PFSK-1 (cell line): ENCODE measurements at regions not wholly inside any gene's neighbourhood (a gene's known extent, or its start where the extent isn't known, plus 50 kb on each side); places are given as distances from the start of the nearest gene placed in this dataset.

Experiments
- FOXP2 ChIP-seq: optimal IDR thresholded peaks from 2 replicates; pipeline ENCODE3; 2011; ENCODE audit warnings: borderline replicate concordance, control low read depth, inconsistent platforms; ENCODE audit not compliant: insufficient read depth; ENCODE audit errors: extremely low read length, extremely low read depth
- POLR2AphosphoS5 ChIP-seq: IDR thresholded peaks from 2 replicates; pipeline ENCODE4 v1.6.1; 2012; ENCODE audit warnings: low read depth, mild to moderate bottlenecking, control low read depth, low read length, moderate library complexity
- REST ChIP-seq, 2 experiments: IDR thresholded peaks; 2 replicates each; pipeline versions ENCODE4 v1.6.1 to v1.8.0; 2011 to 2012; ENCODE audit warnings: low read depth in 2 of 2, low read length in 2 of 2, control low read depth in 1 of 2, inconsistent platforms in 1 of 2, mild to moderate bottlenecking in 1 of 2, moderate library complexity in 1 of 2; ENCODE audit not compliant: insufficient read depth in 1 of 2
- SIN3A ChIP-seq: IDR thresholded peaks from 2 replicates; pipeline ENCODE4 v1.6.1; 2012; ENCODE audit warnings: mild to moderate bottlenecking, low read length, moderate library complexity, borderline replicate concordance; ENCODE audit not compliant: insufficient read depth
- TAF1 ChIP-seq: IDR thresholded peaks from 2 replicates; pipeline ENCODE4 v1.6.1; 2012; ENCODE audit warnings: low read length, control low read depth, borderline replicate concordance; ENCODE audit not compliant: insufficient read depth

- TF ChIP-seq REST (IDR thresholded peaks at IDR 0.05; ENCODE audit: insufficient read depth in 1 of 2, low read depth in 2 of 2, low read length in 2 of 2): no peak
- no peak for TF ChIP-seq SIN3A
- TF ChIP-seq TAF1: no peak
- TF ChIP-seq POLR2AphosphoS5: no peak
- no peak for TF ChIP-seq FOXP2
Measured at GRCh38 chr11:86151174-86152005, 82.5 kb upstream of the PICALM start.

GRCh38 chr11:86150847-86151173 lies 81.9 kb upstream of the PICALM start:
- TF ChIP-seq REST (IDR thresholded peaks at IDR 0.05; ENCODE audit: insufficient read depth in 1 of 2, low read depth in 2 of 2, low read length in 2 of 2) (no peak), FOXP2 (no peak), POLR2AphosphoS5 (no peak), TAF1 (no peak), SIN3A (no peak)

- no peak for TF ChIP-seq POLR2AphosphoS5
- TF ChIP-seq REST (IDR thresholded peaks at IDR 0.05; ENCODE audit: insufficient read depth in 1 of 2, low read depth in 2 of 2, low read length in 2 of 2): no peak
- no peak for TF ChIP-seq TAF1
- TF ChIP-seq SIN3A: no peak
- no peak for TF ChIP-seq FOXP2
Measured at GRCh38 chr11:86149792-86150191, 80.9 kb upstream of the PICALM start.

- TF ChIP-seq REST (IDR thresholded peaks at IDR 0.05; ENCODE audit: insufficient read depth in 1 of 2, low read depth in 2 of 2, low read length in 2 of 2): no peak
- no peak for TF ChIP-seq SIN3A
- no peak for TF ChIP-seq POLR2AphosphoS5
- TF ChIP-seq TAF1: no peak
- TF ChIP-seq FOXP2: no peak
Measured at GRCh38 chr11:86148345-86148747, 79.5 kb upstream of the PICALM start.

GRCh38 chr11:86147004-86147403 lies 78.1 kb upstream of the PICALM start:
- TF ChIP-seq SIN3A (no peak), REST (IDR thresholded peaks at IDR 0.05; ENCODE audit: insufficient read depth in 1 of 2, low read depth in 2 of 2, low read length in 2 of 2) (no peak), TAF1 (no peak), POLR2AphosphoS5 (no peak)
